ENCODE measurements at regions not wholly inside any gene's neighbourhood (a gene's known extent, or its start where the extent isn't known, plus 50 kb on each side); places are given as distances from the start of the nearest gene placed in this dataset.
"Not testable (repeated sequence)": the region's sequence is repeated elsewhere in the genome, so short reads cannot be mapped to it uniquely, and the experiment has no call there.

DNA sequence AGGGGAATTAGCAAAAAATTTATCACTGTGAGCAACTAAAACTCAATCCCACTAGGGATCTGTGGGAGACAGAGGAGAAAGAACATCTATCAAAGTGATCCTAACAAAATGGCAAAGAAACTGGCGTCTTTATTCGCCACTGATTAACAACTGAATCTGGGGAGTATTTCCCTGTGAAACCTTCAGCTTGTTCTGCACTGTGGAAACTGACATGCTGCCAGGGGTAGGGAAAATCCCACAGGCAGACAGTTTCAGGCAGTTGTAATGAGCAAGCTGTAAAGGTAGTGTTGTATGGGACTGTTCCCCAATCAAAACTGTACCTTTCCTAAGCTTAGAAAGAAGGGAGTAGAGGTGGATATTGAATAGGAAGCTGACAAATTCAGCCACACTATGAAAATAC lies 611.7 kb downstream of the VGLL3 start:
- Histone ChIP-seq H3K4me2 (no peak overlapping the region), H3K4me1 (replicated peaks; ENCODE audit: insufficient read depth) (no peaks in the 10 kb centered on the region), H3F3A (ENCODE audit: insufficient read depth, low read depth) (no peaks in the 10 kb centered on the region), H3K27ac (no peak overlapping the region), H3K9me2 (ENCODE audit: insufficient read depth) (no peaks in the 10 kb centered on the region), H2AFZ (peak overlapping the region; percentile 13; the same call in 1 of the 2 replicates), H3K9me3 (ENCODE audit: insufficient read depth, low read depth) (no peaks in the 10 kb centered on the region), H3K27me3 (ENCODE audit: insufficient read depth, low read depth) (no peaks in the 10 kb centered on the region), H3K4me3 (no peak overlapping the region), H3K79me2 (ENCODE audit: low read depth) (no peaks in the 10 kb centered on the region), H4K20me1 (ENCODE audit: insufficient read depth) (no peaks in the 10 kb centered on the region), H3K36me3 (ENCODE audit: low read depth) (no peaks in the 10 kb centered on the region)
- TF ChIP-seq CTCF (conservative IDR thresholded peaks at IDR 0.05) (no peak), EZH2 (IDR thresholded peaks at IDR 0.05; ENCODE audit: low read depth) (no peak)
- CTCF ChIA-PET = no interaction called here
- intact Hi-C loops (cut with micrococcal nuclease; ENCODE audit: unreplicated experiment) = no loop called here
- POLR2A ChIA-PET (ENCODE audit: unreplicated experiment) = no interaction called here
- no TSS peak for BruUV-seq (replicated peaks)
- DNase-seq = no peak

- DNase-seq = no peak
- ChIA-PET CTCF (no interaction called here), POLR2A (ENCODE audit: unreplicated experiment) (no interaction called here)
- H3K27ac ChIP-seq = no peak overlapping the region
- intact Hi-C loops (cut with micrococcal nuclease; ENCODE audit: unreplicated experiment) = no loop called here
- H3K79me2 ChIP-seq (ENCODE audit: low read depth) = no peaks in the 10 kb centered on the region
- H3K4me2 ChIP-seq = no peak overlapping the region
- H4K20me1 ChIP-seq (ENCODE audit: insufficient read depth) = no peaks in the 10 kb centered on the region
- no peaks in the 10 kb centered on the region for H3K9me3 ChIP-seq (ENCODE audit: insufficient read depth, low read depth)
- no peak overlapping the region for H3K4me3 ChIP-seq
- H3K9me2 ChIP-seq (ENCODE audit: insufficient read depth) = no peaks in the 10 kb centered on the region
- no peak for TF ChIP-seq CTCF (conservative IDR thresholded peaks at IDR 0.05)
- no peak for TF ChIP-seq EZH2 (IDR thresholded peaks at IDR 0.05; ENCODE audit: low read depth)
- peak overlapping the region; percentile 13; the same call in 1 of the 2 replicates for H2AFZ ChIP-seq
- H3F3A ChIP-seq (ENCODE audit: insufficient read depth, low read depth) = no peaks in the 10 kb centered on the region
- no peaks in the 10 kb centered on the region for H3K4me1 ChIP-seq (replicated peaks; ENCODE audit: insufficient read depth)
- H3K36me3 ChIP-seq (ENCODE audit: low read depth) = no peaks in the 10 kb centered on the region
- no peaks in the 10 kb centered on the region for H3K27me3 ChIP-seq (ENCODE audit: insufficient read depth, low read depth)
- no TSS peak for BruUV-seq (replicated peaks)
These were observed 612.1 kb downstream of the VGLL3 start for GRCh38 chr3:86378829-86379228.

DNA sequence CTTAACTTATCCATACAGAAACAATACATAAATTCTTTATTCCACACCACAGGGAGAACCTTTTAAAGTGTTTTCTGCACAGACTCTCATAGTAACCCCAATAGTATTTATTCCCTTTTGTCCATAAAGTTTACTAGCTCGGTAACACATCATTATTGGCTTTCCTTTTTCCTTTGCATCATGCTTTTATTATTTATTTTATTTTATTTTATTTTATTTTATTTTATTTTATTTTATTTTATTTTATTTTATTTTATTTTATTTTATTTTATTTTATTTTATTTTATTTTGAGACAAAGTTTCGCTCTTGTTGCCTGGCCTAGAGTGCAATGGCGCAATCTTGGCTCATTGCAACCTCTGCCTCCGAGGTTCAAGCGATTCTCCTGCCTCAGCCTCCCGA lies 655.4 kb downstream of the VGLL3 start:
- H3K27me3 ChIP-seq (ENCODE audit: insufficient read depth, low read depth); H3K4me3 ChIP-seq; H3K79me2 ChIP-seq (ENCODE audit: low read depth); H3F3A ChIP-seq (ENCODE audit: insufficient read depth, low read depth); H3K36me3 ChIP-seq (ENCODE audit: low read depth); H3K9me2 ChIP-seq (ENCODE audit: insufficient read depth); H2AFZ ChIP-seq; BruUV-seq (replicated peaks); H3K27ac ChIP-seq; intact Hi-C loops (cut with micrococcal nuclease; ENCODE audit: unreplicated experiment); H3K4me1 ChIP-seq (replicated peaks; ENCODE audit: insufficient read depth); H3K4me2 ChIP-seq; H3K9me3 ChIP-seq (ENCODE audit: insufficient read depth, low read depth); POLR2A ChIA-PET (ENCODE audit: unreplicated experiment); DNase-seq; CTCF ChIA-PET; H4K20me1 ChIP-seq (ENCODE audit: insufficient read depth): not testable (repeated sequence)

GRCh38 chr3:86333636-86334035 lies 657.3 kb downstream of the VGLL3 start:
- intact Hi-C loops (cut with micrococcal nuclease; ENCODE audit: unreplicated experiment) = no loop called here
- no TSS peak for BruUV-seq (replicated peaks)
- Histone ChIP-seq H3K36me3 (ENCODE audit: low read depth) (no peaks in the 10 kb centered on the region), H4K20me1 (ENCODE audit: insufficient read depth) (no peaks in the 10 kb centered on the region), H3K4me1 (replicated peaks; ENCODE audit: insufficient read depth) (no peaks in the 10 kb centered on the region), H3K4me2 (no peak overlapping the region), H3F3A (ENCODE audit: insufficient read depth, low read depth) (no peaks in the 10 kb centered on the region), H3K79me2 (ENCODE audit: low read depth) (no peaks in the 10 kb centered on the region), H3K4me3 (no peak overlapping the region), H3K27me3 (ENCODE audit: insufficient read depth, low read depth) (no peaks in the 10 kb centered on the region), H3K27ac (no peak overlapping the region), H3K9me3 (ENCODE audit: insufficient read depth, low read depth) (no peaks in the 10 kb centered on the region), H2AFZ (no peak overlapping the region), H3K9me2 (ENCODE audit: insufficient read depth) (no peaks in the 10 kb centered on the region)
- TF ChIP-seq EZH2 (IDR thresholded peaks at IDR 0.05; ENCODE audit: low read depth) = no peak
- TF ChIP-seq CTCF (conservative IDR thresholded peaks at IDR 0.05) = no peak
- no peak for DNase-seq
- ChIA-PET POLR2A (ENCODE audit: unreplicated experiment) (no interaction called here), CTCF (no interaction called here)
